ENCODE measurements at regions not wholly inside any gene's neighbourhood (a gene's known extent, or its start where the extent isn't known, plus 50 kb on each side); places are given as distances from the start of the nearest gene placed in this dataset.

- TF ChIP-seq POLR2A (IDR thresholded peaks at IDR 0.05; ENCODE audit: low read depth) (no peak), CTCF (IDR thresholded peaks at IDR 0.05) (no peak), POLR2AphosphoS5 (IDR thresholded peaks at IDR 0.05) (no peak), EP300 (IDR thresholded peaks at IDR 0.05) (no peak)
Observed at GRCh38 chr17:31588034-31588433, 196.6 kb downstream of the RAB11FIP4 start.

Measured in esophagus muscularis mucosa (tissue), 4 donors.